GM12892 (cell line): ENCODE measurements at regions not wholly inside any gene's neighbourhood (a gene's known extent, or its start where the extent isn't known, plus 50 kb on each side); places are given as distances from the start of the nearest gene placed in this dataset.

ENCODE experiments used
- POLR2A ChIP-seq: IDR thresholded peaks from 2 replicates; pipeline ENCODE4 v1.6.1; 2011; ENCODE audit warnings: low read depth, low read length, control low read depth
- TAF1 ChIP-seq: IDR thresholded peaks from 2 replicates; pipeline ENCODE4 v1.6.1; 2011; ENCODE audit warnings: low read depth, mild to moderate bottlenecking, control low read depth, low read length, borderline replicate concordance

- TF ChIP-seq POLR2A, result no peak
- no peak for TF ChIP-seq TAF1
Observed at GRCh38 chr9:129441852-129442251, 179.0 kb downstream of the C9orf50 start.
